ENCODE measurements at regions not wholly inside any gene's neighbourhood (a gene's known extent, or its start where the extent isn't known, plus 50 kb on each side); places are given as distances from the start of the nearest gene placed in this dataset.
A peak's percentile ranks its signal among the peaks of the same experiment; 100 is the strongest.

GRCh38 chr2:51697095-51697494 is 665.2 kb upstream of the NRXN1 start:
- peak; percentile 39 for DNase-seq (ENCODE audit: low read depth)
- TF ChIP-seq CTCF (IDR thresholded peaks at IDR 0.05; ENCODE audit: insufficient read depth, low read length, poor library complexity, severe bottlenecking), result no peak
- H3K36me3 ChIP-seq (ENCODE audit: control insufficient read depth, insufficient read depth, low read length), result no peaks in the 10 kb centered on the region
- H3K4me3 ChIP-seq (ENCODE audit: low read depth, low read length), result no peak overlapping the region
- no peaks in the 10 kb centered on the region for H3K27me3 ChIP-seq (ENCODE audit: control insufficient read depth, insufficient read depth, low read length)

GRCh38 chr2:51695531-51695930 is 663.6 kb upstream of the NRXN1 start:
- TF ChIP-seq CTCF (IDR thresholded peaks at IDR 0.05; ENCODE audit: insufficient read depth, low read length, poor library complexity, severe bottlenecking), result no peak
- Histone ChIP-seq H3K4me3 (ENCODE audit: low read depth, low read length) (no peak overlapping the region), H3K27me3 (ENCODE audit: control insufficient read depth, insufficient read depth, low read length) (no peaks in the 10 kb centered on the region), H3K36me3 (ENCODE audit: control insufficient read depth, insufficient read depth, low read length) (no peaks in the 10 kb centered on the region)
- no peak for DNase-seq (ENCODE audit: low read depth)

- H3K36me3 ChIP-seq (ENCODE audit: control insufficient read depth, insufficient read depth, low read length), result no peaks in the 10 kb centered on the region
- H3K27me3 ChIP-seq (ENCODE audit: control insufficient read depth, insufficient read depth, low read length), result no peaks in the 10 kb centered on the region
- TF ChIP-seq CTCF (IDR thresholded peaks at IDR 0.05; ENCODE audit: insufficient read depth, low read length, poor library complexity, severe bottlenecking), result no peak
- no peak overlapping the region for H3K4me3 ChIP-seq (ENCODE audit: low read depth, low read length)
- DNase-seq (ENCODE audit: low read depth), result no peak
Observed at GRCh38 chr2:51693640-51694039, 661.7 kb upstream of the NRXN1 start.

- Histone ChIP-seq H3K27me3 (ENCODE audit: control insufficient read depth, insufficient read depth, low read length) (no peaks in the 10 kb centered on the region), H3K4me3 (ENCODE audit: low read depth, low read length) (no peak overlapping the region), H3K36me3 (ENCODE audit: control insufficient read depth, insufficient read depth, low read length) (no peaks in the 10 kb centered on the region)
- DNase-seq (ENCODE audit: low read depth), result no peak
- TF ChIP-seq CTCF (IDR thresholded peaks at IDR 0.05; ENCODE audit: insufficient read depth, low read length, poor library complexity, severe bottlenecking), result no peak
Observed at GRCh38 chr2:51681854-51682253, 649.9 kb upstream of the NRXN1 start.

- no peaks in the 10 kb centered on the region for H3K36me3 ChIP-seq (ENCODE audit: control insufficient read depth, insufficient read depth, low read length)
- H3K4me3 ChIP-seq (ENCODE audit: low read depth, low read length), result no peak overlapping the region
- DNase-seq (ENCODE audit: low read depth), result no peak
- TF ChIP-seq CTCF (IDR thresholded peaks at IDR 0.05; ENCODE audit: insufficient read depth, low read length, poor library complexity, severe bottlenecking), result no peak
- no peaks in the 10 kb centered on the region for H3K27me3 ChIP-seq (ENCODE audit: control insufficient read depth, insufficient read depth, low read length)
Observed at GRCh38 chr2:51673628-51674027, 641.7 kb upstream of the NRXN1 start.

- H3K36me3 ChIP-seq (ENCODE audit: control insufficient read depth, insufficient read depth, low read length), result no peaks in the 10 kb centered on the region
- no peak for DNase-seq (ENCODE audit: low read depth)
- TF ChIP-seq CTCF (IDR thresholded peaks at IDR 0.05; ENCODE audit: insufficient read depth, low read length, poor library complexity, severe bottlenecking), result no peak
- no peak overlapping the region for H3K4me3 ChIP-seq (ENCODE audit: low read depth, low read length)
- no peaks in the 10 kb centered on the region for H3K27me3 ChIP-seq (ENCODE audit: control insufficient read depth, insufficient read depth, low read length)
Observed at GRCh38 chr2:51667679-51668078, 635.7 kb upstream of the NRXN1 start.
